NT2/D1 (cell line): ENCODE measurements at regions not wholly inside any gene's neighbourhood (a gene's known extent, or its start where the extent isn't known, plus 50 kb on each side); places are given as distances from the start of the nearest gene placed in this dataset.

Experiments used
- DNase-seq: peaks from one replicate; pipeline ENCODE4 v3.0.0-alpha.2; 2011; ENCODE audit warnings: low read depth, low spot score
- H3K27me3 ChIP-seq: 2 replicates; pipeline ENCODE4 v1.6.0; 2011; ENCODE audit warnings: mild to moderate bottlenecking; ENCODE audit not compliant: insufficient read length, insufficient read depth
- H3K36me3 ChIP-seq: 2 replicates; pipeline ENCODE4 v1.6.1; 2011; ENCODE audit warnings: mild to moderate bottlenecking, low read length, mixed read lengths; ENCODE audit not compliant: insufficient read depth, insufficient read length
- H3K4me1 ChIP-seq: 2 replicates; pipeline ENCODE4 v1.5.1; 2011; ENCODE audit not compliant: insufficient read depth, insufficient read length
- H3K4me3 ChIP-seq: 2 replicates; pipeline ENCODE4 v1.5.1; 2011; ENCODE audit warnings: low read depth; ENCODE audit not compliant: insufficient read length
- H3K9ac ChIP-seq: 2 replicates; pipeline ENCODE4 v1.6.0; 2011; ENCODE audit warnings: low read depth; ENCODE audit not compliant: insufficient read length
- H3K9me3 ChIP-seq: 2 replicates; pipeline ENCODE4 v1.5.1; 2011; ENCODE audit warnings: mild to moderate bottlenecking, low read length; ENCODE audit not compliant: insufficient read depth
- SUZ12 ChIP-seq: IDR thresholded peaks from 2 replicates; pipeline ENCODE4 v1.6.1; 2011; ENCODE audit not compliant: insufficient read length, insufficient read depth; ENCODE audit errors: extremely low read depth
- YY1 ChIP-seq: IDR thresholded peaks from 2 replicates; pipeline ENCODE4 v1.6.1; 2011; ENCODE audit not compliant: insufficient read length, insufficient read depth
- ZNF274 ChIP-seq: IDR thresholded peaks from 2 replicates; pipeline ENCODE4 v1.6.1; 2011; ENCODE audit warnings: mild to moderate bottlenecking, low read depth, low read length

DNA sequence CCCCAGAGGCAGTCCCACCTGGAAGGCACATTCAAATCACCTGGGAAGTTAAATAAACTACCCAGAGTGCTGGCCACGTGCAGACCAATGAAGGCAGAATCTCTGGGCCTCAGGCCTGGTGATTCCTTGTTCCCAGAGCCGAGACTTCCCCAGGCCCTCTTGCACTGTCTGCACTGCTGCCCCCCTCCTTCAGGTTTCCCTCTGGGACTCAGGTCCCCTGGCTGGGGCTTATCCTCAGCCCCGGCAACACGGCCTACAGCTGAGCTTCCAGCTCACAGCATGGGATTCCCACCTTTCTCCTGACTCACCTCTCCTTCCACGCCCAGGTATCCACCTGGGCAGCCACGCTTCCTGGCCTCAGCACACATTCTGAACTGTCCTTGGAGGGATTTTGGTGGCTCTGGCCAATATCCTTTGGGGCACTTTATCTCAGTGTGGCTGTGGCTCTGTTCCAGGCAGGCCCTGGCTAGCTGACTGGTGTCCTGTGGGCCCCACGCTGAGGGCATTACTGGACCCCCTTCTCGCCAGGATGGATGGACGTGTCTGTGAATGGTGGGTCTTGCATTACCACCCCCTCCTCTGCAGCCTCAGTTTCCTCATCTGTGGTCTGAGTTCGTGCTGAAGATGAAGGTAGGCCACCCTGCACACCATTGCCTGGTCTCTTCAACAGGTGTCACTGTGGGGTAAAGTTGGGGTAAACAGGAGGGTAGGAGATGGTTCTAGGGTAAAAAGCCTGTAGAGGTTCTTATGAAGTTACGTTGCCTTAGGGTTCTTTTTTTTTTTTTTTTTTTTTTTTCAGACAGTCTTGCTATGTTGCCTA, 165.7 kb downstream of the IRF8 start:
- peaks cover 19% of the 10 kb centered on the region for H3K27me3 ChIP-seq
- H3K4me3 ChIP-seq: no peak overlapping the region
- H3K9ac ChIP-seq: no peak overlapping the region
- peaks cover 9% of the 10 kb centered on the region for H3K4me1 ChIP-seq
- DNase-seq: no peak
- no peaks in the 10 kb centered on the region for H3K36me3 ChIP-seq
- TF ChIP-seq YY1 (no peak), ZNF274 (no peak), SUZ12 (no peak)
- no peaks in the 10 kb centered on the region for H3K9me3 ChIP-seq

DNA sequence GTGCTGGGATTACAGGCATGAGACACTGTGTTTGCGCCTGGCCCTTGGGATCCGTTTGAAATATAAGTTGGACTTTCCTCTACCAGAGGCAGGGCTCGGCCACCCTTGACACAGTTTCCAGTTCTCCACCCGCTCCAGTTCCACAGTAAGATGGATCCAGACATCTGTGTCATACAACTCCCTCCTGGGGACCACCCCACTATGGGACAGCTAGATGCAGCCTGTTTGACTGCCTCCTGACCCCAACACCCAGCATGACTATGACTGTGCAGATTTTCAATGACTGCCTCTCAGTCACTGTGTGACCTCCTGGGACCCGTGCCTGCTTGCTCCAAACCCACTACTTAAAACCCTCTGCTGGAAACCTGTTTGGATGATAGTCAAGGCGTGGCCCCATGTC, 166.7 kb downstream of the IRF8 start:
- TF ChIP-seq SUZ12: no peak
- TF ChIP-seq ZNF274: no peak
- TF ChIP-seq YY1: no peak
- no peaks in the 10 kb centered on the region for H3K36me3 ChIP-seq
- H3K4me1 ChIP-seq: peaks cover 16% of the 10 kb centered on the region
- no peaks in the 10 kb centered on the region for H3K9me3 ChIP-seq
- H3K9ac ChIP-seq: no peak overlapping the region
- H3K27me3 ChIP-seq: peaks cover 15% of the 10 kb centered on the region
- DNase-seq: no peak
- no peak overlapping the region for H3K4me3 ChIP-seq

DNA sequence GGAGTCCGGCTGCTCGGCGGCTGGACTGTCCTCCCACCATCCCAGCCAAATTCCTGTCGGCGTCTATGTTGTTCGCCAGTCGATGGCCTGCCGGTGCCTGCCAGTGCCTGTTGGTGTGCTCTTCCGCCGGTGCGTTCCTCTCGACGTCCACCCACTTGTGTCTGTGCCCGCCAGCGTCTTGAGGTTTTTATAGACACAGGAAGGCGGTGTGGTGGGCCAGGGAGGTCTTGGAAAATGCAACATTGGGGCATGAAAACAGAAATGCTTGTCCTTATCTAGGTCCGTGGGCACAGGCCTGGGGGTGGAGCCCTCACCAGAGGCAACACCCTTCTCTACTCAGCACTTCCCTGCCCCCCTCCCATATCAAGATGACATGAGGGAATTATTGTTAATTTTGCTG, 167.8 kb downstream of the IRF8 start:
- no peaks in the 10 kb centered on the region for H3K36me3 ChIP-seq
- H3K9ac ChIP-seq: no peak overlapping the region
- peaks cover 18% of the 10 kb centered on the region for H3K4me1 ChIP-seq
- TF ChIP-seq ZNF274 (no peak), YY1 (no peak), SUZ12 (no peak)
- peaks cover 12% of the 10 kb centered on the region for H3K27me3 ChIP-seq
- H3K9me3 ChIP-seq: no peaks in the 10 kb centered on the region
- no peak overlapping the region for H3K4me3 ChIP-seq
- no peak for DNase-seq

DNA sequence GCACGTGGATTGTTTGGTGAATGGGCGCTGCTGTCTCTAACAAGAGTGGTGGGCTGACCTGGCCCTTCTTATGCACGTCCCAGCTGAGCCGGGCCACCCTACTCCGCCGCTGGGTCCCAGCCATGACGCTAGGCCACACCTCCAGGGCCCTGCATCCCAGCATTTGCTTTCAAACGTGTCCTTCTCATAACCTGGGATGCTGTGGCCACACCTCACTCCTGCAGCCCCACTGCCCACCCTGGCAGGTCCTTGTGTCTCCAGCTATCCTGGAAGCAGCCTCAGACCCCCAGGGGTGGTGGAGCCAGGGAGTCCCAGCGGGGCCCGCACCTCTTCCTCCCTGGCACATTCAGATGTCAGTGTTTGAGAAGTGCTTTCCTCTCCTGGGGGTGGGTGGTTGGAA, 168.6 kb downstream of the IRF8 start:
- Histone ChIP-seq H3K36me3 (no peaks in the 10 kb centered on the region), H3K4me3 (no peak overlapping the region), H3K4me1 (peaks cover 21% of the 10 kb centered on the region), H3K27me3 (peaks cover 17% of the 10 kb centered on the region), H3K9ac (no peak overlapping the region), H3K9me3 (no peaks in the 10 kb centered on the region)
- DNase-seq: no peak
- TF ChIP-seq SUZ12: no peak
- TF ChIP-seq YY1: no peak
- no peak for TF ChIP-seq ZNF274

DNA sequence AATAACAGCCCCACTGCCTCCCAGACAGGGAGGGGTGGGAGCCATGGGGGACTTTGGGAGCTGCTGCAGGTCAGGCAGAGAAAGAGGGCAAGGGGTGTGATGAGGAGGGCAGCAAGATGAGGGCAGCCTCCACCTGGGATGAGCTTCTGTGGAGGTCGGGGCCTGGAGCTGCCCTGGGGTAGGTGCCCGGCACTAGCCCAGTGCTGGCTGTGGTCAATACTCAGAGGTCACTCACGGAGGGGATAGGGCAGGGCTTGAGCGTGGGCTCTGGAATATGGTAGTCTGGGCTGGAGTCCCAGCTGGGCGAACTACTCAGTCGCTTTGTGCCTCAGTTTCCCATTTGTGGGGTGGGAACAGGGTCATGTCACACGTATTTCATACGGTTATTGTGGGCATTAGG, 169.0 kb downstream of the IRF8 start:
- Histone ChIP-seq H3K36me3 (no peaks in the 10 kb centered on the region), H3K4me1 (peaks cover 21% of the 10 kb centered on the region), H3K9ac (no peak overlapping the region), H3K4me3 (no peak overlapping the region), H3K9me3 (no peaks in the 10 kb centered on the region), H3K27me3 (peaks cover 13% of the 10 kb centered on the region)
- TF ChIP-seq YY1 (no peak), SUZ12 (no peak), ZNF274 (no peak)
- DNase-seq: no peak

DNA sequence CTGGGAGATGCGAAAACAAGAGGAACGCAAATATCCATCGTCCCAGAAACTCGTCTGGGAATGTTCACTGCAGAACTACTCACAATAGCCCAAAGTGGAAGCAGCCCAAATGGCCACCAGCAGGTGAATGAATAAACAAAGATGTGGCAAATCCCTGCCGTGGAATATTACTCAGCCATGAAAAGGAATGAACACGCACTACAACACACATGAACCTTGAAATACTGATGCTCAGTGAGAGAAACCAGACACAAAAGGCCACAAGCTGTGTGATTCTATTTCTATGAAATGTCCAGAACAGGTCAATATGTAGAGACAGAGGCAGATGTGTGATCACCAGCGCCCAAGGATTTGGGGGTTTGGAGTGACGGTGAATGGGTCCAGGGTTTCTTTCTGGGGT, 169.8 kb downstream of the IRF8 start:
- TF ChIP-seq SUZ12 (no peak), YY1 (no peak), ZNF274 (no peak)
- no peak overlapping the region for H3K4me3 ChIP-seq

DNA sequence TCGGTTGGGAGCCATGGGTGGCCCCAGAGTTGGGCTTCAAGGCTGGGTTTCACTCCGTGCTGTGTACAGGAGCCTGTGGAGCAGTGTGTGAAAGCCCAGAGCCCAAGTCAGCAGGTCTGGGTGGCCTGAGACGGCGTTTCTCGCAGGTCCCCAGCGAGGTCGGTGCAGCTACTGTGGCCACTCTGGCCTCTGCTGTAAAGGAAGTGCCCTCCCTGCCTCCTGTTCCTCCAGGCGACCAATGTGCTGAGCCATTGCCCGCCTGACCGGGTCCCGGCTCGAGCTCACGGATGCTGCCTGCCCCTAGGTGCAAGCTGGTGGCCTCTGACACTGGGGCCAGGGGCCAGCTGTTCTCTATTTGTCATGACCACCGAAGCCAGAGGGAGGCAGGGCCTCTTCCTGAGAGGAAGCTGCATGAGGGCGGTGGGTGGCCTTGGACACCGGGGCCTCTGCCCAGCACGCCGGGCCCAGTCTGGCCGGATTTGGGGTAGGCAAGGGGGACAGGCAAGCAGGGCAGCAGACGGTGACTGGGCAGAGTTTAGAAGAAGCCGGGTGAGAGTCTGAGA, 170.9 kb downstream of the IRF8 start:
- H3K4me3 ChIP-seq: no peak overlapping the region
- H3K36me3 ChIP-seq: no peaks in the 10 kb centered on the region
- H3K9me3 ChIP-seq: no peaks in the 10 kb centered on the region
- no peak overlapping the region for H3K9ac ChIP-seq
- peaks cover 21% of the 10 kb centered on the region for H3K4me1 ChIP-seq
- no peak for DNase-seq
- no peak for TF ChIP-seq ZNF274
- peaks cover 7% of the 10 kb centered on the region for H3K27me3 ChIP-seq

More for the DNA sequence above, 169.8 kb downstream of the IRF8 start:
- Histone ChIP-seq H3K36me3 (no peaks in the 10 kb centered on the region), H3K9ac (no peak overlapping the region), H3K4me1 (peaks cover 21% of the 10 kb centered on the region), H3K27me3 (peaks cover 9% of the 10 kb centered on the region), H3K9me3 (no peaks in the 10 kb centered on the region)
- DNase-seq: no peak
